ENCODE measurements at regions not wholly inside any gene's neighbourhood (a gene's known extent, or its start where the extent isn't known, plus 50 kb on each side); places are given as distances from the start of the nearest gene placed in this dataset.
"Not testable (repeated sequence)": the region's sequence is repeated elsewhere in the genome, so short reads cannot be mapped to it uniquely, and the experiment has no call there.

GRCh38 chr9:41042111-41042510, 86.4 kb downstream of the FOXD4L6 start:
- POLR2A ChIA-PET; H3K36me3 Mint-ChIP-seq (ENCODE audit: low read depth); H3K4me3 Mint-ChIP-seq; H3K27me3 Mint-ChIP-seq; DNase-seq; H3K27ac Mint-ChIP-seq; H3K9me3 Mint-ChIP-seq; H3K4me1 Mint-ChIP-seq (ENCODE audit: low read depth); intact Hi-C loops (cut with micrococcal nuclease); CTCF ChIA-PET; ATAC-seq: not testable (repeated sequence)

- H3K4me3 Mint-ChIP-seq; POLR2A ChIA-PET; H3K4me1 Mint-ChIP-seq (ENCODE audit: low read depth); intact Hi-C loops (cut with micrococcal nuclease); H3K27me3 Mint-ChIP-seq; H3K36me3 Mint-ChIP-seq (ENCODE audit: low read depth); DNase-seq; ATAC-seq; H3K9me3 Mint-ChIP-seq; H3K27ac Mint-ChIP-seq; CTCF ChIA-PET: not testable (repeated sequence)
Measured at GRCh38 chr9:41040705-41041342, 87.7 kb downstream of the FOXD4L6 start.

GRCh38 chr9:41035276-41035675, 93.2 kb downstream of the FOXD4L6 start:
- H3K9me3 Mint-ChIP-seq; POLR2A ChIA-PET; H3K4me1 Mint-ChIP-seq (ENCODE audit: low read depth); H3K4me3 Mint-ChIP-seq; intact Hi-C loops (cut with micrococcal nuclease); H3K27ac Mint-ChIP-seq; H3K36me3 Mint-ChIP-seq (ENCODE audit: low read depth); CTCF ChIA-PET; DNase-seq; H3K27me3 Mint-ChIP-seq; ATAC-seq: not testable (repeated sequence)

GRCh38 chr9:41034699-41035197, 93.7 kb downstream of the FOXD4L6 start:
- H3K9me3 Mint-ChIP-seq; H3K4me1 Mint-ChIP-seq (ENCODE audit: low read depth); H3K36me3 Mint-ChIP-seq (ENCODE audit: low read depth); CTCF ChIA-PET; DNase-seq; POLR2A ChIA-PET; H3K27me3 Mint-ChIP-seq; H3K4me3 Mint-ChIP-seq; intact Hi-C loops (cut with micrococcal nuclease); ATAC-seq; H3K27ac Mint-ChIP-seq: not testable (repeated sequence)

- POLR2A ChIA-PET; DNase-seq; H3K9me3 Mint-ChIP-seq; ATAC-seq; intact Hi-C loops (cut with micrococcal nuclease); CTCF ChIA-PET; H3K36me3 Mint-ChIP-seq (ENCODE audit: low read depth); H3K4me1 Mint-ChIP-seq (ENCODE audit: low read depth); H3K27me3 Mint-ChIP-seq; H3K27ac Mint-ChIP-seq; H3K4me3 Mint-ChIP-seq: not testable (repeated sequence)
Measured at GRCh38 chr9:41033877-41034276, 94.6 kb downstream of the FOXD4L6 start.

- H3K9me3 Mint-ChIP-seq; H3K36me3 Mint-ChIP-seq (ENCODE audit: low read depth); CTCF ChIA-PET; DNase-seq; H3K4me3 Mint-ChIP-seq; POLR2A ChIA-PET; ATAC-seq; H3K4me1 Mint-ChIP-seq (ENCODE audit: low read depth); H3K27me3 Mint-ChIP-seq; intact Hi-C loops (cut with micrococcal nuclease); H3K27ac Mint-ChIP-seq: not testable (repeated sequence)
Measured at GRCh38 chr9:41033360-41033759, 95.1 kb downstream of the FOXD4L6 start.

- H3K9me3 Mint-ChIP-seq; H3K4me3 Mint-ChIP-seq; CTCF ChIA-PET; POLR2A ChIA-PET; H3K27ac Mint-ChIP-seq; H3K4me1 Mint-ChIP-seq (ENCODE audit: low read depth); ATAC-seq; H3K27me3 Mint-ChIP-seq; H3K36me3 Mint-ChIP-seq (ENCODE audit: low read depth); intact Hi-C loops (cut with micrococcal nuclease); DNase-seq: not testable (repeated sequence)
Measured at GRCh38 chr9:41026912-41027676, 101.4 kb downstream of the FOXD4L6 start.

- intact Hi-C loops (cut with micrococcal nuclease); CTCF ChIA-PET; DNase-seq; H3K4me1 Mint-ChIP-seq (ENCODE audit: low read depth); H3K27me3 Mint-ChIP-seq; H3K27ac Mint-ChIP-seq; H3K4me3 Mint-ChIP-seq; H3K9me3 Mint-ChIP-seq; POLR2A ChIA-PET; ATAC-seq: not testable (repeated sequence)
- H3K36me3 Mint-ChIP-seq (ENCODE audit: low read depth), result peaks cover 11% of the 10 kb centered on the region
Measured at GRCh38 chr9:41022365-41022764, 106.1 kb downstream of the FOXD4L6 start.

- ATAC-seq; H3K27me3 Mint-ChIP-seq; H3K9me3 Mint-ChIP-seq; intact Hi-C loops (cut with micrococcal nuclease); CTCF ChIA-PET; H3K4me3 Mint-ChIP-seq; H3K4me1 Mint-ChIP-seq (ENCODE audit: low read depth); H3K27ac Mint-ChIP-seq; POLR2A ChIA-PET; DNase-seq: not testable (repeated sequence)
- H3K36me3 Mint-ChIP-seq (ENCODE audit: low read depth), result peaks cover 14% of the 10 kb centered on the region
Measured at GRCh38 chr9:41019858-41020562, 108.5 kb downstream of the FOXD4L6 start.

- peaks cover 19% of the 10 kb centered on the region for H3K36me3 Mint-ChIP-seq (ENCODE audit: low read depth)
- H3K27me3 Mint-ChIP-seq; H3K4me3 Mint-ChIP-seq; H3K9me3 Mint-ChIP-seq; intact Hi-C loops (cut with micrococcal nuclease); POLR2A ChIA-PET; CTCF ChIA-PET; ATAC-seq; H3K27ac Mint-ChIP-seq; H3K4me1 Mint-ChIP-seq (ENCODE audit: low read depth); DNase-seq: not testable (repeated sequence)
Measured at GRCh38 chr9:41018948-41019347, 109.5 kb downstream of the FOXD4L6 start.

GRCh38 chr9:41016699-41017098, 111.8 kb downstream of the FOXD4L6 start:
- intact Hi-C loops (cut with micrococcal nuclease); H3K4me1 Mint-ChIP-seq (ENCODE audit: low read depth); ATAC-seq; H3K27ac Mint-ChIP-seq; H3K27me3 Mint-ChIP-seq; DNase-seq; H3K4me3 Mint-ChIP-seq; POLR2A ChIA-PET; CTCF ChIA-PET; H3K9me3 Mint-ChIP-seq: not testable (repeated sequence)
- H3K36me3 Mint-ChIP-seq (ENCODE audit: low read depth), result peaks cover 27% of the 10 kb centered on the region
